ENCODE measurements at regions not wholly inside any gene's neighbourhood (a gene's known extent, or its start where the extent isn't known, plus 50 kb on each side); places are given as distances from the start of the nearest gene placed in this dataset.
A peak's percentile ranks its signal among the peaks of the same experiment; 100 is the strongest.

- H3K4me3 ChIP-seq: no peak overlapping the region
- peak; percentile 81 for DNase-seq
- intact Hi-C loops (cut with DNase I; ENCODE audit: low total_unique reads): no loop called here
- H3K9me3 ChIP-seq: no peaks in the 10 kb centered on the region
- WGBS, 5 donors: 43 to 48% (median 44%) methylated on average over 16 to 18 of the region's 18 CpGs
- no peaks in the 10 kb centered on the region for H3K36me3 ChIP-seq
- peaks cover 0 to 67% (median 0%) of the 10 kb centered on the region in 7 donors for H3K27me3 ChIP-seq (replicated peaks in 1 of 7)
- H3K27ac ChIP-seq: no peak overlapping the region
- TF ChIP-seq CTCF (IDR thresholded peaks at IDR 0.05 in 8 of 11, conservative IDR thresholded peaks at IDR 0.05 in 3 of 11) (peak; percentile 39 to 85 (median 74)), POLR2AphosphoS5 (IDR thresholded peaks at IDR 0.05) (peak in 1 of 3 donors; percentile 35), POLR2A (IDR thresholded peaks at IDR 0.05) (no peak)
- H3K4me1 ChIP-seq: peaks cover 0 to 12% (median 4%) of the 10 kb centered on the region in 6 donors
Observed at GRCh38 chr5:138641547-138642298, 66.5 kb upstream of the HSPA9 start.

- intact Hi-C loops (cut with DNase I; ENCODE audit: low total_unique reads): no loop called here
- Histone ChIP-seq H3K4me1 (peaks cover 0 to 9% (median 4%) of the 10 kb centered on the region in 6 donors), H3K9me3 (no peaks in the 10 kb centered on the region), H3K27ac (no peak overlapping the region), H3K36me3 (no peaks in the 10 kb centered on the region), H3K27me3 (replicated peaks in 1 of 7) (peaks cover 0 to 58% (median 0%) of the 10 kb centered on the region in 7 donors), H3K4me3 (no peak overlapping the region)
- 73 to 89% (median 81%) methylated on average over 7 of the region's 7 CpGs for WGBS, 5 donors
- no peak for TF ChIP-seq POLR2A (IDR thresholded peaks at IDR 0.05)
- TF ChIP-seq CTCF (IDR thresholded peaks at IDR 0.05 in 8 of 11, conservative IDR thresholded peaks at IDR 0.05 in 3 of 11): no peak
- TF ChIP-seq POLR2AphosphoS5 (IDR thresholded peaks at IDR 0.05): no peak
- DNase-seq: no peak
Observed at GRCh38 chr5:138640646-138641254, 65.5 kb upstream of the HSPA9 start.

GRCh38 chr5:138640138-138640537 lies 64.9 kb upstream of the HSPA9 start:
- Histone ChIP-seq H3K36me3 (no peaks in the 10 kb centered on the region), H3K4me3 (no peak overlapping the region), H3K9me3 (no peaks in the 10 kb centered on the region), H3K27ac (no peak overlapping the region), H3K27me3 (replicated peaks in 1 of 7) (peaks cover 0 to 53% (median 0%) of the 10 kb centered on the region in 7 donors), H3K4me1 (peaks cover 0 to 9% (median 4%) of the 10 kb centered on the region in 6 donors)
- TF ChIP-seq CTCF (IDR thresholded peaks at IDR 0.05 in 8 of 11, conservative IDR thresholded peaks at IDR 0.05 in 3 of 11) (no peak), POLR2A (IDR thresholded peaks at IDR 0.05) (no peak), POLR2AphosphoS5 (IDR thresholded peaks at IDR 0.05) (no peak)
- WGBS, 5 donors: 87 to 97% (median 90%) methylated on average over 4 to 5 of the region's 5 CpGs
- intact Hi-C loops (cut with DNase I; ENCODE audit: low total_unique reads): no loop called here
- no peak for DNase-seq

- no peak overlapping the region for H3K27ac ChIP-seq
- intact Hi-C loops (cut with DNase I; ENCODE audit: low total_unique reads): no loop called here
- DNase-seq: no peak
- H3K27me3 ChIP-seq (replicated peaks in 1 of 7): peaks cover 0 to 47% (median 0%) of the 10 kb centered on the region in 7 donors
- TF ChIP-seq POLR2A (IDR thresholded peaks at IDR 0.05) (no peak), POLR2AphosphoS5 (IDR thresholded peaks at IDR 0.05) (no peak), CTCF (IDR thresholded peaks at IDR 0.05 in 8 of 11, conservative IDR thresholded peaks at IDR 0.05 in 3 of 11) (no peak)
- H3K4me1 ChIP-seq: peaks cover 0 to 9% (median 4%) of the 10 kb centered on the region in 6 donors
- H3K4me3 ChIP-seq: no peak overlapping the region
- WGBS, 5 donors: 85 to 97% (median 92%) methylated on average over 3 of the region's 3 CpGs
- no peaks in the 10 kb centered on the region for H3K9me3 ChIP-seq
- H3K36me3 ChIP-seq: no peaks in the 10 kb centered on the region
Observed at GRCh38 chr5:138639326-138639725, 64.1 kb upstream of the HSPA9 start.
